Left ventricle myocardium inferior (tissue), 1 donor: ENCODE measurements at regions not wholly inside any gene's neighbourhood (a gene's known extent, or its start where the extent isn't known, plus 50 kb on each side); places are given as distances from the start of the nearest gene placed in this dataset.

Experiments
- DNase-seq: peaks from one replicate; pipeline ENCODE4 v3.0.0-alpha.2; 2020
- H3K27ac ChIP-seq: fragments of 200-600 bp; replicated peaks from 2 replicates; pipeline ENCODE4 v1.8.0; 2021
- H3K27me3 ChIP-seq: fragments of 200-600 bp; 2 replicates; pipeline ENCODE4 v1.8.0; 2021; ENCODE audit warnings: low read depth
- H3K36me3 ChIP-seq: fragments of 200-600 bp; 2 replicates; pipeline ENCODE4 v1.8.0; 2021
- H3K4me1 ChIP-seq: fragments of 200-600 bp; 2 replicates; pipeline ENCODE4 v1.8.0; 2021
- H3K4me3 ChIP-seq: fragments of 200-600 bp; 2 replicates; pipeline ENCODE4 v1.8.0; 2021; ENCODE audit warnings: mild to moderate bottlenecking, moderate library complexity
- H3K9me3 ChIP-seq: fragments of 200-600 bp; replicated peaks from 2 replicates; pipeline ENCODE4 v1.8.0; 2021
- CTCF ChIP-seq: fragments of 200-600 bp; IDR thresholded peaks from 2 replicates; pipeline ENCODE4 v1.8.0; 2021; ENCODE audit warnings: antibody characterized with exemption, mild to moderate bottlenecking, borderline replicate concordance
- intact Hi-C: fragments of 100-400 bp; cut with micrococcal nuclease; formaldehyde crosslinking; loops from one replicate; pipeline ENCODE4 v1.11.0; 2022
- donor health status: DM: no; HTN: yes; CAD: no; lungs with severe emphysema.

GRCh38 chr4:38526412-38526811 is 137.6 kb upstream of the KLF3 start:
- intact Hi-C loops, result no loop called here
- Histone ChIP-seq H3K9me3 (no peaks in the 10 kb centered on the region), H3K4me1 (peaks cover 13% of the 10 kb centered on the region), H3K4me3 (no peak overlapping the region), H3K27ac (no peak overlapping the region), H3K27me3 (no peaks in the 10 kb centered on the region), H3K36me3 (no peaks in the 10 kb centered on the region)
- TF ChIP-seq CTCF, result no peak
- DNase-seq, result no peak

GRCh38 chr4:38529189-38530115 is 134.5 kb upstream of the KLF3 start:
- intact Hi-C loops, result no loop called here
- no peak for TF ChIP-seq CTCF
- H3K27ac ChIP-seq, result peak overlapping the region; percentile 69
- H3K27me3 ChIP-seq, result no peaks in the 10 kb centered on the region
- peak; percentile 20 for DNase-seq
- no peak overlapping the region for H3K4me3 ChIP-seq
- H3K4me1 ChIP-seq, result peaks cover 13% of the 10 kb centered on the region
- no peaks in the 10 kb centered on the region for H3K36me3 ChIP-seq
- H3K9me3 ChIP-seq, result no peaks in the 10 kb centered on the region

- no peaks in the 10 kb centered on the region for H3K27me3 ChIP-seq
- H3K36me3 ChIP-seq, result no peaks in the 10 kb centered on the region
- TF ChIP-seq CTCF, result no peak
- intact Hi-C loops, result no loop called here
- no peak for DNase-seq
- peaks cover 13% of the 10 kb centered on the region for H3K4me1 ChIP-seq
- no peak overlapping the region for H3K27ac ChIP-seq
- no peaks in the 10 kb centered on the region for H3K9me3 ChIP-seq
- H3K4me3 ChIP-seq, result no peak overlapping the region
These were observed 133.5 kb upstream of the KLF3 start for GRCh38 chr4:38530486-38530885.

- no peak for TF ChIP-seq CTCF
- Histone ChIP-seq H3K27me3 (no peaks in the 10 kb centered on the region), H3K4me3 (no peak overlapping the region), H3K4me1 (peaks cover 13% of the 10 kb centered on the region), H3K9me3 (no peaks in the 10 kb centered on the region), H3K27ac (no peak overlapping the region), H3K36me3 (no peaks in the 10 kb centered on the region)
- no peak for DNase-seq
- intact Hi-C loops, result no loop called here
These were observed 132.8 kb upstream of the KLF3 start for GRCh38 chr4:38531141-38531727.

GRCh38 chr4:38532908-38533499 is 131.0 kb upstream of the KLF3 start:
- Histone ChIP-seq H3K9me3 (no peaks in the 10 kb centered on the region), H3K4me1 (peaks cover 17% of the 10 kb centered on the region), H3K36me3 (no peaks in the 10 kb centered on the region), H3K27ac (no peak overlapping the region), H3K4me3 (no peak overlapping the region), H3K27me3 (no peaks in the 10 kb centered on the region)
- intact Hi-C loops, result no loop called here
- no peak for TF ChIP-seq CTCF
- DNase-seq, result no peak
